ENCODE measurements at regions not wholly inside any gene's neighbourhood (a gene's known extent, or its start where the extent isn't known, plus 50 kb on each side); places are given as distances from the start of the nearest gene placed in this dataset.

GRCh38 chr9:129322022-129322621, 144.1 kb upstream of the IER5L start:
- no peak for DNase-seq

- no peak for DNase-seq
These were observed 143.4 kb upstream of the IER5L start for GRCh38 chr9:129321286-129322021.

GRCh38 chr9:129320575-129321285, 142.7 kb upstream of the IER5L start:
- DNase-seq, result peak; percentile 32

- DNase-seq, result no peak
These were observed 141.9 kb upstream of the IER5L start for GRCh38 chr9:129319938-129320481.

GRCh38 chr9:129319076-129319937, 141.2 kb upstream of the IER5L start:
- no peak for DNase-seq

- DNase-seq, result no peak
These were observed 140.3 kb upstream of the IER5L start for GRCh38 chr9:129318121-129319075.

- no peak for DNase-seq
These were observed 139.3 kb upstream of the IER5L start for GRCh38 chr9:129317179-129318011.

GRCh38 chr9:129316281-129317030, 138.4 kb upstream of the IER5L start:
- DNase-seq, result no peak

GRCh38 chr9:129313331-129313955, 135.4 kb upstream of the IER5L start:
- DNase-seq, result no peak

- DNase-seq, result no peak
These were observed 134.4 kb upstream of the IER5L start for GRCh38 chr9:129312251-129313122.

GRCh38 chr9:129311643-129312042, 133.6 kb upstream of the IER5L start:
- DNase-seq, result no peak

GRCh38 chr9:129310666-129311350, 132.7 kb upstream of the IER5L start:
- no peak for DNase-seq

- DNase-seq, result no peak
These were observed 131.8 kb upstream of the IER5L start for GRCh38 chr9:129309906-129310305.

GRCh38 chr9:129309041-129309430, 131.0 kb upstream of the IER5L start:
- no peak for DNase-seq

- no peak for DNase-seq
These were observed 129.3 kb upstream of the IER5L start for GRCh38 chr9:129307227-129307970.

GRCh38 chr9:129306318-129306973, 128.4 kb upstream of the IER5L start:
- DNase-seq, result no peak
